ENCODE measurements at regions not wholly inside any gene's neighbourhood (a gene's known extent, or its start where the extent isn't known, plus 50 kb on each side); places are given as distances from the start of the nearest gene placed in this dataset.

- FAIRE-seq = no peak
- Histone ChIP-seq H4K8ac (ENCODE audit: extremely low read depth, insufficient read depth, low read length) (no peak overlapping the region), H3K36me3 (ENCODE audit: control insufficient read depth in 2 of 4, insufficient read depth in 4 of 4, low read length in 3 of 4) (no peaks in the 10 kb centered on the region), H3K4me1 (replicated peaks in 1 of 4; ENCODE audit: control insufficient read depth in 3 of 4, insufficient read depth in 4 of 4, low read length in 3 of 4) (peaks cover 0 to 3% (median 1%) of the 10 kb centered on the region in 4 experiments; a peak in 3 of 7 replicates), H3K4ac (replicated peaks; ENCODE audit: insufficient read length, low read depth, low read length) (no peak overlapping the region), H3K27me3 (replicated peaks in 1 of 4; ENCODE audit: control insufficient read depth in 3 of 4, extremely low read depth in 1 of 4, insufficient read depth in 3 of 4, low read length in 3 of 4) (no peaks in the 10 kb centered on the region), H2BK15ac (ENCODE audit: low read length) (no peak overlapping the region), H4K5ac (ENCODE audit: insufficient read length, low read depth, low read length) (no peak overlapping the region), H3K23me2 (ENCODE audit: low read depth, low read length) (no peaks in the 10 kb centered on the region), H3K79me1 (ENCODE audit: low read depth, low read length) (no peaks in the 10 kb centered on the region), H3K4me3 (ENCODE audit: extremely low read depth in 1 of 4, insufficient read depth in 2 of 4, low read depth in 3 of 4, low read length in 4 of 4) (no peak overlapping the region), H2BK120ac (replicated peaks; ENCODE audit: low read depth, low read length) (no peak overlapping the region), H3K23ac (ENCODE audit: insufficient read length) (no peak overlapping the region), H2AFZ (ENCODE audit: low read length) (no peak overlapping the region), H3K56ac (replicated peaks; ENCODE audit: insufficient read length, low read depth, low read length) (no peak overlapping the region), H3K27ac (ENCODE audit: low read depth, low read length) (no peak overlapping the region), H3K79me2 (ENCODE audit: control insufficient read depth in 1 of 2, insufficient read depth in 2 of 2, low read length in 2 of 2) (no peaks in the 10 kb centered on the region), H3K14ac (ENCODE audit: insufficient read length) (no peak overlapping the region), H3K18ac (ENCODE audit: extremely low read depth, low read length) (no peak overlapping the region; the same call in 1 of the 2 replicates), H2AK5ac (ENCODE audit: low read depth, low read length) (no peak overlapping the region), H4K20me1 (replicated peaks in 1 of 2; ENCODE audit: control insufficient read depth in 1 of 2, insufficient read depth in 2 of 2, low read length in 2 of 2) (no peaks in the 10 kb centered on the region), H2BK5ac (ENCODE audit: low read depth, low read length) (no peak overlapping the region; the same call in 1 of the 2 replicates), H2BK20ac (ENCODE audit: low read length) (no peak overlapping the region), H2BK12ac (ENCODE audit: low read depth, low read length) (peak overlapping the region; percentile 9; the same call in 1 of the 2 replicates), H3K9me3 (ENCODE audit: insufficient read depth in 2 of 2, low read depth in 1 of 2, low read length in 1 of 2) (no peaks in the 10 kb centered on the region), H3K4me2 (ENCODE audit: insufficient read depth in 1 of 2, low read depth in 2 of 2, low read length in 2 of 2) (no peak overlapping the region), H3K9ac (replicated peaks in 1 of 4; ENCODE audit: extremely low read depth in 1 of 4, low read depth in 3 of 4, low read length in 3 of 4) (no peak overlapping the region), H4K91ac (replicated peaks; ENCODE audit: insufficient read length, low read length) (peak overlapping the region; percentile 32)
- CTCF ChIA-PET (ENCODE audit: partially characterized antibody) = interaction anchor here (1.3 to 1.9 kb wide), 3 partner anchors 8 to 29 kb away, joined by 5 to 9 read pairs (median 6); no protein-coding TSS in a partner anchor
- no peak for DNase-seq (ENCODE audit: low read depth in 1 of 2, low spot score in 2 of 2)
- 93% methylated on average over 14 of the region's 14 CpGs; no CpG with 5 or more reads in 1 of the 2 experiments for WGBS, 2 experiments (ENCODE audit: extremely low coverage in 1 of 2, insufficient coverage in 1 of 2, insufficient read length in 1 of 2, insufficient replicate concordance in 2 of 2, low coverage in 1 of 2, low lambda C conversion rate in 2 of 2, missing lambda C conversion rate in 1 of 2)
- POLR2A ChIA-PET (ENCODE audit: partially characterized antibody) = interaction anchor here (1.3 kb wide), 1 partner anchor 10 kb away, joined by 3 read pairs; no protein-coding TSS in a partner anchor
- TF ChIP-seq CHD2 (IDR thresholded peaks at IDR 0.05; ENCODE audit: low read length) (no peak), SP2 (IDR thresholded peaks at IDR 0.05; ENCODE audit: low read length) (no peak), RXRA (IDR thresholded peaks at IDR 0.05; ENCODE audit: insufficient read depth, low read depth, low read length) (no peak), KDM1A (IDR thresholded peaks at IDR 0.05; ENCODE audit: borderline replicate concordance, low read length) (no peak), ASH2L (IDR thresholded peaks at IDR 0.05; ENCODE audit: low read length) (no peak), POLR2AphosphoS5 (IDR thresholded peaks at IDR 0.05; ENCODE audit: low read depth, low read length) (no peak), SP4 (IDR thresholded peaks at IDR 0.05; ENCODE audit: low read length) (no peak)
These were observed 336.0 kb downstream of the DHX35 start for GRCh38 chr20:39298121-39298520.
